ENCODE measurements at regions not wholly inside any gene's neighbourhood (a gene's known extent, or its start where the extent isn't known, plus 50 kb on each side); places are given as distances from the start of the nearest gene placed in this dataset.
"Not testable (repeated sequence)": the region's sequence is repeated elsewhere in the genome, so short reads cannot be mapped to it uniquely, and the experiment has no call there.

GRCh38 chr22:17298805-17299502 lies 70.3 kb upstream of the CECR2 start:
- not testable (repeated sequence) for TF ChIP-seq SPI1, POLR2A, POLR2AphosphoS5, TAF1 (IDR thresholded peaks at IDR 0.05; ENCODE audit: low read depth, low read length)
